NB4 (cell line): ENCODE measurements at regions not wholly inside any gene's neighbourhood (a gene's known extent, or its start where the extent isn't known, plus 50 kb on each side); places are given as distances from the start of the nearest gene placed in this dataset.

Experiments used
- DNase-seq: peaks from one replicate; pipeline ENCODE4 v3.0.0; 2010; ENCODE audit warnings: low read depth
- H3K4me3 ChIP-seq: one replicate; pipeline ENCODE4 v1.5.1; 2011; ENCODE audit warnings: mild to moderate bottlenecking, low read depth, low read length, moderate library complexity
- CTCF ChIP-seq: IDR thresholded peaks from one replicate; pipeline ENCODE4 v1.5.1; 2012; ENCODE audit warnings: low read depth, low read length
- MYC ChIP-seq: IDR thresholded peaks from 2 replicates; pipeline ENCODE4 v1.6.1; 2011; ENCODE audit warnings: low read depth, low read length
- POLR2A ChIP-seq: IDR thresholded peaks from 2 replicates; pipeline ENCODE4 v1.6.1; 2011; ENCODE audit warnings: mild to moderate bottlenecking; ENCODE audit not compliant: insufficient read length; ENCODE audit errors: extremely low read depth
- TF ChIP-seq, protein P1 (sequence below): IDR thresholded peaks from 2 replicates; pipeline ENCODE4 v1.6.1; 2011; ENCODE audit warnings: low read depth, low read length

DNA sequence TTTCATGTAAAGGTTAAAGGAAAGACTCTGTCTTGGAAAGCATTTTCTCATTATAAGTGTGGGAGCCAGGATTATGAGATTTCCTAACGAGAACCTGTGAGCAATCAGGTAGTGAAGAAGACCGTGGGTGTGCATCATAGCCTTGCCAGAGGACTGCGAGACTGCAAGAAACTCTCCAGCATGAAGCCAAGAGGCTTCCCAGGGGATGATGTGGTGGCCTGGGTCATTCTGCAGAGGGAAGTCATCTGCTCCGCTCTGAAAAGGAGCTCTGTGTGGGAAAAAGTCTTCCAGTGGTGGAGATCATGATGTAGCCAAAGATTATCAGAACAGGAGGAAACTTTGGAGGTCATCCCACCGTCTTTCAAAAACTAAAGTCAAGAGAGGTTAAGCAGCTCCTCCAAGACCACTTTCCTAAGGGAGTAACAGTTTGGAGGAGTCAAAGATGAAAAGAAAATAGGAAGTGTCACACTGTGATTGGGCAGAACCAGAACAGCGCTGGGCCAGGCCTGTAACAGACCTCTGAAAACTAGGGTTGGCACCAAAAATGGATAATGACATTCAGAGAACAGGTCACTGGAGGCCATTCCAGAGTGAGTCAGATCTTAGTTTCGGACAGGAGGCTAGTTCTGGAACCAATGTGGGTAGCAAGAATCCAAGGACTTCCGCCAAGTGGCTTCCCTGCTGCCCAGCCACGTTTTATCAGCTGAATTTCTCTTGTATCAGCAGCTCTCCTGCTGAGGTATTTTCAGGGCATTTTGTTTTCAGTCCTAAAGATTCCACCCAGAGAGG lies 113.0 kb downstream of the LRATD1 start:
- H3K4me3 ChIP-seq, result no peak overlapping the region
- no peak for DNase-seq
- no peak for TF ChIP-seq MYC
- TF ChIP-seq, protein P1, sequence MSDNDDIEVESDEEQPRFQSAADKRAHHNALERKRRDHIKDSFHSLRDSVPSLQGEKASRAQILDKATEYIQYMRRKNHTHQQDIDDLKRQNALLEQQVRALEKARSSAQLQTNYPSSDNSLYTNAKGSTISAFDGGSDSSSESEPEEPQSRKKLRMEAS, result no peak
- no peak for TF ChIP-seq POLR2A
- no peak for TF ChIP-seq CTCF

- TF ChIP-seq POLR2A, result no peak
- no peak for TF ChIP-seq CTCF
- no peak for TF ChIP-seq MYC
- TF ChIP-seq, protein P1, result no peak
- DNase-seq, result no peak
- no peak overlapping the region for H3K4me3 ChIP-seq
These were observed 113.6 kb downstream of the LRATD1 start for GRCh38 chr2:14746133-14746532.

DNA sequence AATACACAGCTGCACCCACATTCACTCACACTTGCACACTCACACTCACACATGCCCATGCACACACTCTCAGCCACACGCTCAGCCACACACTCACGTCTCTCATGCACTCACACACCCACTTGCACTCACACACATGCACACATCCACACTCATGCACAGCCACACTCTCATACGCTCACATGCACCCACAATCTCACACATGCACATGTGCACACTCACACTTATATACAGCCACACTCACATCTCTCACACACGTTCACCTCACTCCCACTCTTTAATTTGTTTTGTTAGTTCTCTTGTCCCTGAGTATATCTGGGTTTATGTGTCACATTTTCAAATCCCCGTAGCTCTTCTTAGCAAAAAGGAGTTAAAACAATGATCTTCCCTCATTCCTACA lies 114.9 kb downstream of the LRATD1 start:
- DNase-seq, result no peak
- TF ChIP-seq, protein P1, result no peak
- H3K4me3 ChIP-seq, result no peak overlapping the region

DNA sequence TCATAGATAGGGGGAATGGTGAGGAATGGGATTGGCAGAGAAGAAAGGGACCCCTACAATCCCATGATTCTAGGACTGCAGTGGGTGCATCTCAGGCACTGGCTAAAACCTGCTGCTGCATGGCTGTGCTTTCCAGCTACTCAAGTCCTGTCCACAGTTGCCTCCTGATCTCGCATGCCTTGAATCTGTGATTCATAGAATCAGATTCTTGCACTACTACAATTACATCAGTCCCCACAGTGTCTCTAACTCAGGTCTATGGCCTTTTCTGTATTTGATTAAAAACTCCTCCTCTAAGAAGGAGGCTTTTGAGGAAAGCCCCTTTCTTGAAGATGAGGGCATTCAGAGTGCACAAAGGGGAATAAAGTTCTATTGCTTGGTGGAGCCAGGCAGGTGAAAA lies 117.4 kb downstream of the LRATD1 start:
- no peak for TF ChIP-seq POLR2A
- TF ChIP-seq, protein P1, result no peak
- no peak for TF ChIP-seq MYC
- TF ChIP-seq CTCF, result no peak
- no peak overlapping the region for H3K4me3 ChIP-seq
- DNase-seq, result no peak

DNA sequence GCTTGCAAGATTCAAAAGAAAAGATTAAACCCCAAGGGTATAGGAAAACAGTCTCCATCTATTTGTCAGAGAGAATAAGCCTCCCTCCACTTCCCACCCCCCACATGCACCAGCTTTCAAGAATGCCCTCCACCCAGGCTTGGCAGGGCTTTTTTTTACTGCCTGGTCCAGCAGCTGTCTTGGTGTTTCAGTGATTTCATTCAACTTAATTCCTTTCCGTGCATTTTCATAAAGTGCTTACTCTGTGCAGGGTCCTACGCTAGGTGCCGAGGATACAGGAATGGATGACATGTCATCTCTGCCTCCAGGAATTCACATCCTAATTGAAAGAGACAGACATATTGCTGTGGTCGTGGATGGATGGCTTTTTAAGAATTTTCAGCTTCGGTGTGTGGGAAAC lies 117.9 kb downstream of the LRATD1 start:
- H3K4me3 ChIP-seq, result no peak overlapping the region
- TF ChIP-seq CTCF (no peak), POLR2A (no peak), MYC (no peak)
- TF ChIP-seq, protein P1, result no peak
- no peak for DNase-seq

GRCh38 chr2:14751581-14751980 lies 119.1 kb downstream of the LRATD1 start:
- TF ChIP-seq CTCF (no peak), MYC (no peak), POLR2A (no peak)
- TF ChIP-seq, protein P1, result no peak
- no peak for DNase-seq
- no peak overlapping the region for H3K4me3 ChIP-seq
